MM.1S (cell line): ENCODE measurements at regions not wholly inside any gene's neighbourhood (a gene's known extent, or its start where the extent isn't known, plus 50 kb on each side); places are given as distances from the start of the nearest gene placed in this dataset.
"Not testable (repeated sequence)": the region's sequence is repeated elsewhere in the genome, so short reads cannot be mapped to it uniquely, and the experiment has no call there.

ENCODE experiments used
- DNase-seq: peaks from one replicate; pipeline ENCODE4 v3.0.0-alpha.2; 2015
- H2AFZ ChIP-seq: fragments of 300-600 bp; sonication (generic); 2 replicates; pipeline ENCODE4 v1.6.0; 2016; ENCODE audit warnings: antibody characterized with exemption, low read length
- H3F3A ChIP-seq: fragments of 300-600 bp; sonication (generic); 2 replicates; pipeline ENCODE4 v1.6.1; 2016; ENCODE audit warnings: mild to moderate bottlenecking, antibody characterized with exemption, low read length, moderate library complexity, mixed read lengths; ENCODE audit not compliant: insufficient read depth
- H3K27ac ChIP-seq: fragments of 300-600 bp; sonication (generic); 2 replicates; pipeline ENCODE4 v1.5.1; 2016; ENCODE audit warnings: mild to moderate bottlenecking, low read length
- H3K27me3 ChIP-seq: fragments of 300-600 bp; sonication (generic); replicated peaks from 2 replicates; pipeline ENCODE4 v1.6.0; 2016; ENCODE audit warnings: low read length; ENCODE audit not compliant: insufficient read depth
- H3K36me3 ChIP-seq: fragments of 300-600 bp; sonication (generic); replicated peaks from 2 replicates; pipeline ENCODE4 v1.6.1; 2016; ENCODE audit warnings: mild to moderate bottlenecking, low read length, mixed read lengths; ENCODE audit not compliant: insufficient read depth
- H3K4me1 ChIP-seq: fragments of 300-600 bp; sonication (generic); 2 replicates; pipeline ENCODE4 v1.6.1; 2016; ENCODE audit warnings: low read length, mixed read lengths
- H3K4me2 ChIP-seq: fragments of 300-600 bp; sonication (generic); 2 replicates; pipeline ENCODE4 v1.6.0; 2016; ENCODE audit warnings: low read depth, low read length
- H3K4me3 ChIP-seq: fragments of 300-600 bp; sonication (generic); 2 replicates; pipeline ENCODE4 v1.5.1; 2016; ENCODE audit warnings: low read length, mixed read lengths
- H3K79me2 ChIP-seq: fragments of 300-600 bp; sonication (generic); 2 replicates; pipeline ENCODE4 v1.6.1; 2016; ENCODE audit warnings: mixed run types, low read length, mixed read lengths
- H3K9ac ChIP-seq: fragments of 300-600 bp; sonication (generic); 2 replicates; pipeline ENCODE4 v1.6.1; 2016; ENCODE audit warnings: low read length, mixed read lengths
- H3K9me2 ChIP-seq: fragments of 300-600 bp; sonication (generic); replicated peaks from 2 replicates; pipeline ENCODE4 v1.6.1; 2016; ENCODE audit warnings: mild to moderate bottlenecking, low read length, mixed read lengths; ENCODE audit not compliant: insufficient read depth
- H3K9me3 ChIP-seq: fragments of 300-600 bp; sonication (generic); replicated peaks from 2 replicates; pipeline ENCODE4 v1.6.1; 2016; ENCODE audit warnings: mild to moderate bottlenecking, low read length, mixed read lengths; ENCODE audit not compliant: insufficient read depth
- H4K20me1 ChIP-seq: fragments of 300-600 bp; sonication (generic); 2 replicates; pipeline ENCODE4 v1.6.1; 2016; ENCODE audit warnings: mild to moderate bottlenecking, low read length, moderate library complexity, mixed read lengths; ENCODE audit not compliant: insufficient read depth
- EZH2 ChIP-seq: fragments of 300-600 bp; sonication (generic); optimal IDR thresholded peaks from 2 replicates; pipeline ENCODE3; 2017; ENCODE audit warnings: low read depth, mild to moderate bottlenecking, antibody characterized with exemption, low read length, mixed read lengths
- EZH2phosphoT487 ChIP-seq: fragments of 300-600 bp; sonication (generic); IDR thresholded peaks from 2 replicates; pipeline ENCODE4 v1.6.1; 2018; ENCODE audit warnings: antibody characterized with exemption, low read length
- TF ChIP-seq, protein P1 (sequence below): fragments of 300-600 bp; sonication (generic); IDR thresholded peaks from 2 replicates; pipeline ENCODE4 v1.5.1; 2016; ENCODE audit warnings: antibody characterized with exemption, low read length, mixed read lengths

DNA sequence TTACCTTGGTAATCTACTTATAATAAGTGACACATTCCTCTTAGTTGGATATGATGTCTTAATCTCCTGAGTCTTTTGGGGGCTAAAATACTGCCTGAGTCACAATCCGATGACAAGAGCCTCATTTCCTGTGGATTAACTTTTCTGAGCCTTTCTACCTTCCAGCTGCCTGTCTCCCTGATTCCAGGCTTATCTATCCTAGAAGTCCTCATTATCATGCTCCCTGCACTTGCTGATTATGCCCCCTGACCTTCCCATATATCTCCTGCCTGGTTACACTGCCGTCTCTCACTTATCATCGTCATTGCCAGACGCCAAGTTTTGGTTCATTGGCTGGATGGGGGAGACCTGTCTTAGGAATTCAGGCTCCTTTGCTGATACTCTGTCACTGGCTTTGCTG is 727.4 kb upstream of the CA10 start:
- H3K27ac ChIP-seq: no peak overlapping the region
- no peaks in the 10 kb centered on the region for H3F3A ChIP-seq
- H3K79me2 ChIP-seq: no peaks in the 10 kb centered on the region
- no peak overlapping the region for H2AFZ ChIP-seq
- TF ChIP-seq, protein P1, sequence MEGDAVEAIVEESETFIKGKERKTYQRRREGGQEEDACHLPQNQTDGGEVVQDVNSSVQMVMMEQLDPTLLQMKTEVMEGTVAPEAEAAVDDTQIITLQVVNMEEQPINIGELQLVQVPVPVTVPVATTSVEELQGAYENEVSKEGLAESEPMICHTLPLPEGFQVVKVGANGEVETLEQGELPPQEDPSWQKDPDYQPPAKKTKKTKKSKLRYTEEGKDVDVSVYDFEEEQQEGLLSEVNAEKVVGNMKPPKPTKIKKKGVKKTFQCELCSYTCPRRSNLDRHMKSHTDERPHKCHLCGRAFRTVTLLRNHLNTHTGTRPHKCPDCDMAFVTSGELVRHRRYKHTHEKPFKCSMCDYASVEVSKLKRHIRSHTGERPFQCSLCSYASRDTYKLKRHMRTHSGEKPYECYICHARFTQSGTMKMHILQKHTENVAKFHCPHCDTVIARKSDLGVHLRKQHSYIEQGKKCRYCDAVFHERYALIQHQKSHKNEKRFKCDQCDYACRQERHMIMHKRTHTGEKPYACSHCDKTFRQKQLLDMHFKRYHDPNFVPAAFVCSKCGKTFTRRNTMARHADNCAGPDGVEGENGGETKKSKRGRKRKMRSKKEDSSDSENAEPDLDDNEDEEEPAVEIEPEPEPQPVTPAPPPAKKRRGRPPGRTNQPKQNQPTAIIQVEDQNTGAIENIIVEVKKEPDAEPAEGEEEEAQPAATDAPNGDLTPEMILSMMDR: no peak
- TF ChIP-seq EZH2: no peak
- no peak for TF ChIP-seq EZH2phosphoT487
- no peaks in the 10 kb centered on the region for H4K20me1 ChIP-seq
- H3K27me3 ChIP-seq: no peaks in the 10 kb centered on the region
- no peak for DNase-seq
- H3K9me2 ChIP-seq: no peaks in the 10 kb centered on the region
- H3K36me3 ChIP-seq: no peaks in the 10 kb centered on the region
- H3K9ac ChIP-seq: no peak overlapping the region
- no peaks in the 10 kb centered on the region for H3K4me1 ChIP-seq
- no peak overlapping the region for H3K4me3 ChIP-seq
- H3K9me3 ChIP-seq: no peaks in the 10 kb centered on the region
- H3K4me2 ChIP-seq: no peak overlapping the region

DNA sequence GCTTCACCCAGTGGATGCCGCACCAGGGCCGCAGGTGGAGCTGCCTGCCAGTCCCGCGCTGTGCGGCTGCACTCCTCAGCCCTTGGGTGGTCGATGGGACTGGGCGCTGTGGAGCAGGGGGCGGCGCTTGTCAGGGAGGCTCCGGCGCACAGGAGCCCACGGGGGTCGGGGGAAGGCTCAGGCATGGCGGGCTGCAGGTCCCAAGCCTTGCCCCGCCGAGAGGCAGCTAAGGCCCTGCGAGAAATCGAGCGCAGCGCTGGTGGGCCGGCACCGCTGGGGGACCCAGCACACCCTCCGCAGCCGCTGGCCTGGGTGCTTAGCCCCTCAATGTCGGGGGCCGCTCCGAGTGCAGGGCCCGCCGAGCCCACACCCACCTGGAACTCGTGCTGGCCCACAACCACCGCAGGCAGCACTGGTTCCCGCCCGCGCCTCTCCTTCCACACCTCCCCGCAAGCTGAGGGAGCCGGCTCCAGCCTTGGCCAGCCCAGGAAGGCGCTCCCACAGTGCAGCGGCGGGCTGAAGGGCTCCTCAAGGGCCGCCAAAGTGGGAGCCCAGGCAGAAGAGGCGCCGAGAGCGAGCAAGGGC is 725.5 kb upstream of the CA10 start:
- H3K9me3 ChIP-seq, H3K9me2 ChIP-seq, H3K4me2 ChIP-seq, H3K4me1 ChIP-seq, H3K79me2 ChIP-seq, H3K27ac ChIP-seq, H4K20me1 ChIP-seq, H2AFZ ChIP-seq, H3F3A ChIP-seq, H3K9ac ChIP-seq, H3K27me3 ChIP-seq, H3K4me3 ChIP-seq, DNase-seq, H3K36me3 ChIP-seq: not testable (repeated sequence)

DNA sequence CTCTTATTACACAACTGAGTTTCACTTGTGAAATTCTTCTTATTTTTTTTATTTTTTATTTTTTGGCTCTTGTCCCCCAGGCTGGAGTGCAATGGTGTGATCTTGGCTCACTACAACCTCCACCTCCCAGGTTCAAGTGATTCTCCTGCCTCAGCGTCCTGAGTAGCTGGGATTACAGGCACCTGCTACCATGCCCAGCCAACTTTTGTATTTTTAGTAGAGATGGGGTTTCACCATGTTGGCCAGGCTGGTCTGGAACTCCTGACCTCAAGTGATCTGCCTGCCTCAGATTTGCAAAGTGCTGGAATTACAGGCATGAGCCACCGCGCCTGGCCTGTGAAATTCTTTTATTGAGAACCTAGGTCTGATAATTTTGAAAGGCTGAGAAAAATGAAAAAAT is 688.3 kb upstream of the CA10 start:
- H3K4me3 ChIP-seq, H2AFZ ChIP-seq, H4K20me1 ChIP-seq, H3F3A ChIP-seq, H3K4me1 ChIP-seq, H3K79me2 ChIP-seq, H3K36me3 ChIP-seq, H3K9me2 ChIP-seq, DNase-seq, H3K4me2 ChIP-seq, H3K9me3 ChIP-seq, H3K27me3 ChIP-seq, H3K9ac ChIP-seq, H3K27ac ChIP-seq: not testable (repeated sequence)

DNA sequence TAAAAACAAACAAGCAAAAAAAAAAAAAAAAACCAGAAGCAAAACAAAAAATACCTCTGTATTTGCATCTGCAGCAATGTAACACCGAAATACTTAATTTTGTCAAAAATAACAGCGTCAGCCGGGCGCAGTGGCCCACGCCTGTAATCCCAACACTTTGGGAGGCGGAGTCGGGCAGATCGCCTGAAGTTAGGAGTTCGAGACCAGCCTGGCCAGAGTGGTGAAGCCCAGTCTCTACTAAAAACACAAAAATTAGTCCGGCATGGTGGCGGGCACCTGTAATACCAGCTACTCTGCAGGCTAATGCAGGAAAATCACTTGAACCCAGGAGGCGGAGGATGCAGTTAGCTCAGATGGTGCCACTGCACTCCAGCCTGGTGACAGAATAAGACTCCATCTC is 683.5 kb upstream of the CA10 start:
- Histone ChIP-seq H3K27me3 (no peaks in the 10 kb centered on the region), H3K9me3 (no peaks in the 10 kb centered on the region)
- TF ChIP-seq, protein P1: no peak
- TF ChIP-seq EZH2 (no peak), EZH2phosphoT487 (no peak)

More for the DNA sequence above, 683.5 kb upstream of the CA10 start:
- H3K9me2 ChIP-seq: no peaks in the 10 kb centered on the region
- H3K36me3 ChIP-seq: no peaks in the 10 kb centered on the region
- H3K27ac ChIP-seq: no peak overlapping the region
- H4K20me1 ChIP-seq: no peaks in the 10 kb centered on the region
- H3K9ac ChIP-seq: no peak overlapping the region
- no peaks in the 10 kb centered on the region for H3K4me1 ChIP-seq
- no peaks in the 10 kb centered on the region for H3K79me2 ChIP-seq
- H3K4me3 ChIP-seq: no peak overlapping the region
- H3F3A ChIP-seq: no peaks in the 10 kb centered on the region
- no peak overlapping the region for H2AFZ ChIP-seq
- no peak overlapping the region for H3K4me2 ChIP-seq
- DNase-seq: no peak
